ENCODE measurements at regions not wholly inside any gene's neighbourhood (a gene's known extent, or its start where the extent isn't known, plus 50 kb on each side); places are given as distances from the start of the nearest gene placed in this dataset.

GRCh38 chr10:124184208-124184830 lies 90.9 kb upstream of the CHST15 start (continued):
- TF ChIP-seq ZNF514 (tag by site-specific recombination; IDR thresholded peaks at IDR 0.05) (no peak), ZNF701 (tag by site-specific recombination; IDR thresholded peaks at IDR 0.05) (no peak)

- CTCF ChIA-PET, result no interaction called here
- POLR2A ChIA-PET, result no interaction called here
Observed at GRCh38 chr10:124183617-124184016, 90.2 kb upstream of the CHST15 start.

GRCh38 chr10:124182088-124182541 lies 88.7 kb upstream of the CHST15 start:
- no peak overlapping the region for H3K4me3 ChIP-seq (ENCODE audit: low read depth, low read length)
- H3K9me3 ChIP-seq (ENCODE audit: control insufficient read depth, insufficient read depth, low read depth, low read length), result no peaks in the 10 kb centered on the region
- ChIA-PET POLR2A (no interaction called here), CTCF (no interaction called here)
- no peaks in the 10 kb centered on the region for H3K4me1 ChIP-seq (ENCODE audit: control insufficient read depth, insufficient read depth, low read length)
- H3K27ac ChIP-seq (ENCODE audit: extremely low read depth, low read depth, low read length), result no peak overlapping the region
- no peaks in the 10 kb centered on the region for H3K36me3 ChIP-seq (ENCODE audit: control insufficient read depth in 2 of 2, insufficient read depth in 1 of 2, low read length in 2 of 2)
- TF ChIP-seq ZNF184 (tag by site-specific recombination; IDR thresholded peaks at IDR 0.05), result no peak
- no peak for TF ChIP-seq ZNF843 (tag by site-specific recombination; IDR thresholded peaks at IDR 0.05)
- TF ChIP-seq BCL11B (tag by site-specific recombination; IDR thresholded peaks at IDR 0.05; ENCODE audit: low read depth), result no peak
- TF ChIP-seq ZNF174 (tag by site-specific recombination; IDR thresholded peaks at IDR 0.05), result no peak

More at GRCh38 chr10:124183617-124184016, 90.2 kb upstream of the CHST15 start:
- no peak for TF ChIP-seq HOXC10 (CRISPR knock-in tag; IDR thresholded peaks at IDR 0.05)
- no peak for TF ChIP-seq ZNF624 (tag by site-specific recombination; IDR thresholded peaks at IDR 0.05)
- TF ChIP-seq PRDM1 (tag by site-specific recombination; IDR thresholded peaks at IDR 0.05), result no peak
- TF ChIP-seq ZNF211 (tag by site-specific recombination; IDR thresholded peaks at IDR 0.05; ENCODE audit: low read depth), result no peak
- TF ChIP-seq ZNF580 (tag by site-specific recombination; IDR thresholded peaks at IDR 0.05), result no peak
- TF ChIP-seq ZNF24 (tag by site-specific recombination; IDR thresholded peaks at IDR 0.05), result no peak
- H3K9me3 ChIP-seq (ENCODE audit: control insufficient read depth, insufficient read depth, low read depth, low read length), result no peaks in the 10 kb centered on the region
- H3K4me3 ChIP-seq (ENCODE audit: low read depth, low read length), result no peak overlapping the region
- H3K4me1 ChIP-seq (ENCODE audit: control insufficient read depth, insufficient read depth, low read length), result no peaks in the 10 kb centered on the region
- H3K36me3 ChIP-seq (ENCODE audit: control insufficient read depth in 2 of 2, insufficient read depth in 1 of 2, low read length in 2 of 2), result no peaks in the 10 kb centered on the region
- no peak overlapping the region for H3K27ac ChIP-seq (ENCODE audit: extremely low read depth, low read depth, low read length)

- no peak overlapping the region for H3K27ac ChIP-seq (ENCODE audit: extremely low read depth, low read depth, low read length)
- H3K36me3 ChIP-seq (ENCODE audit: control insufficient read depth in 2 of 2, insufficient read depth in 1 of 2, low read length in 2 of 2), result no peaks in the 10 kb centered on the region
- H3K9me3 ChIP-seq (ENCODE audit: control insufficient read depth, insufficient read depth, low read depth, low read length), result no peaks in the 10 kb centered on the region
- no peak overlapping the region for H3K4me3 ChIP-seq (ENCODE audit: low read depth, low read length)
- ChIA-PET CTCF (no interaction called here), POLR2A (no interaction called here)
- no peaks in the 10 kb centered on the region for H3K4me1 ChIP-seq (ENCODE audit: control insufficient read depth, insufficient read depth, low read length)
- TF ChIP-seq ZNF148 (tag by site-specific recombination; IDR thresholded peaks at IDR 0.05; ENCODE audit: borderline replicate concordance), result no peak
- no peak for TF ChIP-seq HOXC10 (CRISPR knock-in tag; IDR thresholded peaks at IDR 0.05)
- TF ChIP-seq ZNF610 (tag by site-specific recombination; IDR thresholded peaks at IDR 0.05; ENCODE audit: borderline replicate concordance), result no peak
- TF ChIP-seq GLIS1 (tag by site-specific recombination; IDR thresholded peaks at IDR 0.05), result no peak
- TF ChIP-seq REPIN1 (tag by site-specific recombination; IDR thresholded peaks at IDR 0.05; ENCODE audit: low read depth), result no peak
- no peak for TF ChIP-seq ZNF174 (tag by site-specific recombination; IDR thresholded peaks at IDR 0.05)
- TF ChIP-seq ZNF10 (tag by site-specific recombination; IDR thresholded peaks at IDR 0.05), result no peak
- TF ChIP-seq BCL6B (tag by site-specific recombination; IDR thresholded peaks at IDR 0.05), result no peak
- TF ChIP-seq ZBTB44 (tag by site-specific recombination; IDR thresholded peaks at IDR 0.05), result no peak
- no peak for TF ChIP-seq ZNF645 (tag by site-specific recombination; IDR thresholded peaks at IDR 0.05)
- no peak for TF ChIP-seq ZNF221 (tag by site-specific recombination; IDR thresholded peaks at IDR 0.05; ENCODE audit: borderline replicate concordance)
- TF ChIP-seq ZNF132 (tag by site-specific recombination; IDR thresholded peaks at IDR 0.05; ENCODE audit: borderline replicate concordance), result no peak
- no peak for TF ChIP-seq GLI2 (tag by site-specific recombination; IDR thresholded peaks at IDR 0.05; ENCODE audit: borderline replicate concordance, low read depth)
Observed at GRCh38 chr10:124181656-124182055, 88.3 kb upstream of the CHST15 start.

Measured in HEK293 (cell line).